T-helper 17 cell (primary cell): ENCODE measurements at regions not wholly inside any gene's neighbourhood (a gene's known extent, or its start where the extent isn't known, plus 50 kb on each side); places are given as distances from the start of the nearest gene placed in this dataset.

Source experiments
- ATAC-seq: fragments of 150-1000 bp; cut with Tn5 transposase; 2 replicates; pipeline ENCODE4 v1.10.0; 2021; ENCODE audit warnings: mild to moderate bottlenecking, moderate library complexity
- DNase-seq, 3 donors: peaks; one replicate each; pipeline versions ENCODE4 v3.0.0 to v3.0.0-alpha.2; 2020 to 2021
- H3K9me3 ChIP-seq: one replicate; pipeline ENCODE4 v1.7.0; 2013; ENCODE audit warnings: low read length, mild to moderate bottlenecking; ENCODE audit not compliant: control insufficient read depth, poor library complexity, severe bottlenecking
- H3K27ac Mint-ChIP-seq: one replicate; pipeline ENCODE4 v1.8.0; 2022; ENCODE audit warnings: mild to moderate bottlenecking, moderate library complexity, mixed read lengths
- H3K27me3 Mint-ChIP-seq: one replicate; pipeline ENCODE4 v1.8.0; 2022; ENCODE audit warnings: mixed read lengths
- H3K36me3 Mint-ChIP-seq: one replicate; pipeline ENCODE4 v1.8.0; 2022; ENCODE audit warnings: low read depth, mixed read lengths
- H3K4me1 Mint-ChIP-seq: one replicate; pipeline ENCODE4 v1.8.0; 2022; ENCODE audit warnings: mild to moderate bottlenecking, mixed read lengths
- H3K4me3 Mint-ChIP-seq: one replicate; pipeline ENCODE4 v1.8.0; 2022; ENCODE audit warnings: mild to moderate bottlenecking, moderate library complexity, mixed read lengths

- Mint-ChIP-seq H3K36me3 (peaks cover 2% of the 10 kb centered on the region), H3K27ac (no peak overlapping the region), H3K4me3 (no peak overlapping the region), H3K4me1 (no peaks in the 10 kb centered on the region), H3K27me3 (peaks cover 14% of the 10 kb centered on the region)
- no peak for ATAC-seq
- no peaks in the 10 kb centered on the region for H3K9me3 ChIP-seq
- DNase-seq, result no peak
These were observed 138.0 kb upstream of the CRY1 start for GRCh38 chr12:107231303-107231702.

- no peak overlapping the region for H3K4me3 Mint-ChIP-seq
- no peak for DNase-seq
- H3K4me1 Mint-ChIP-seq, result peaks cover 4% of the 10 kb centered on the region
- no peaks in the 10 kb centered on the region for H3K9me3 ChIP-seq
- ATAC-seq, result no peak
- H3K27ac Mint-ChIP-seq, result no peak overlapping the region
- H3K36me3 Mint-ChIP-seq, result peaks cover 2% of the 10 kb centered on the region
- peaks cover 14% of the 10 kb centered on the region for H3K27me3 Mint-ChIP-seq
These were observed 140.2 kb upstream of the CRY1 start for GRCh38 chr12:107233551-107233950.

DNA sequence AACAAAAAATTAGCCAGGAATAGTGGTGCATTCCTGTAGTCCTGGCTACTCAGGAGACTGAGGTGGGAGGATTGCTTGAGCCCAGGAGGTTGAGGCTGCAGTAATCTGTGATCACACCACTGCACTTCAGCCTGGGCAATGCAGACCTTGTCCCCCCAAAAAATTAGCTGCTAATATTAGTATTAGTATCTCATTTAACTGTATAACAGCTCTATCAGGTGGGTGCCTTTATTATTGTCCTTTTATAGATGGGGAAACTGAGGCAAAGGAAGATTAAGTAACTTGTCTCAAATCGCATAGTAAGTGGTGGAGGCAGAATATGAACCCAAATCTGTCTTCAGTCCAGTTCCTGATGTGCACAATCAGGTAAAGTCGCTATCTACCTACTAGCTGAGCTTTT lies 142.3 kb upstream of the CRY1 start:
- Mint-ChIP-seq H3K27ac (no peak overlapping the region), H3K36me3 (peaks cover 2% of the 10 kb centered on the region), H3K4me3 (no peak overlapping the region), H3K27me3 (peaks cover 31% of the 10 kb centered on the region), H3K4me1 (peaks cover 4% of the 10 kb centered on the region)
- H3K9me3 ChIP-seq, result no peaks in the 10 kb centered on the region
- no peak for ATAC-seq
- no peak for DNase-seq

DNA sequence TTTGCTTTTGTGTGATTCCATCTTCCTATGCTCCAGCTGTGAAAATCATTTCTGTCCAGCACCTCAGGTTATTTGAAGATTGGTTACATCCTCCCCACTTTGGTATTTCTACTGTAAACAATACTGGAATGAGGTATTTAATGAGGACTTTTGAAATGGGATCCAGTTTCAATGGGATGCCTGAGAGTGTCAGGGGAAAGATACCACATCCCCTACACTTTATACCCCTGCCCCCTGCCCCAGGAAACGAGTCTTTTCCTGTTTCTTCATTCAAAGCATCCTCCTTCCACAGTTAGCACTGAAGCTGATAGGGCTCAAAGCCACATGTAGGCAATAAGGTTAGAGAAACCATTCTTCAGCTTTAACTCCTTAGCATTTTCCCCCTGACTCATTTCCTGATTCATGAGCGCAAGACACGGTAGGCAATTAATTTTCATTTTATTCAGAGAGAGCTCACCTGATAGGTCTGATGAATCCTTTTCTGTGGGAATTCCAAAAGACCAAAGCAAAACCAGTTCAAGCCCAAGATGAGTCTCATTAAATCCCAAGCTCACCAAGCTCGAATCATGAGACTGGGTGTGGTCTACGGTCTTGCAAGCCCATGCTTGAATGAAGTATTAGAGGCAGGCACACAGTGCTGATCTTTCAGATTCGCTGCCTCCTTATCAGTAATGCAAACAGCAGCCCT lies 143.6 kb upstream of the CRY1 start:
- H3K4me3 Mint-ChIP-seq, result no peak overlapping the region
- no peaks in the 10 kb centered on the region for H3K9me3 ChIP-seq
- H3K27me3 Mint-ChIP-seq, result peaks cover 40% of the 10 kb centered on the region
- H3K27ac Mint-ChIP-seq, result no peak overlapping the region
- no peak for DNase-seq
- peaks cover 2% of the 10 kb centered on the region for H3K36me3 Mint-ChIP-seq
- ATAC-seq, result no peak
- peaks cover 4% of the 10 kb centered on the region for H3K4me1 Mint-ChIP-seq

GRCh38 chr12:107238296-107238695 lies 144.9 kb upstream of the CRY1 start:
- Mint-ChIP-seq H3K36me3 (peaks cover 2% of the 10 kb centered on the region), H3K27me3 (peaks cover 52% of the 10 kb centered on the region), H3K4me3 (no peak overlapping the region), H3K4me1 (peaks cover 4% of the 10 kb centered on the region), H3K27ac (no peak overlapping the region)
- ATAC-seq, result no peak
- H3K9me3 ChIP-seq, result no peaks in the 10 kb centered on the region
- no peak for DNase-seq

GRCh38 chr12:107241411-107241810 lies 148.1 kb upstream of the CRY1 start:
- no peak overlapping the region for H3K4me3 Mint-ChIP-seq
- H3K4me1 Mint-ChIP-seq, result peaks cover 4% of the 10 kb centered on the region
- no peaks in the 10 kb centered on the region for H3K9me3 ChIP-seq
- no peak for DNase-seq
- no peak overlapping the region for H3K27ac Mint-ChIP-seq
- peaks cover 64% of the 10 kb centered on the region for H3K27me3 Mint-ChIP-seq
- ATAC-seq, result no peak
- no peaks in the 10 kb centered on the region for H3K36me3 Mint-ChIP-seq

DNA sequence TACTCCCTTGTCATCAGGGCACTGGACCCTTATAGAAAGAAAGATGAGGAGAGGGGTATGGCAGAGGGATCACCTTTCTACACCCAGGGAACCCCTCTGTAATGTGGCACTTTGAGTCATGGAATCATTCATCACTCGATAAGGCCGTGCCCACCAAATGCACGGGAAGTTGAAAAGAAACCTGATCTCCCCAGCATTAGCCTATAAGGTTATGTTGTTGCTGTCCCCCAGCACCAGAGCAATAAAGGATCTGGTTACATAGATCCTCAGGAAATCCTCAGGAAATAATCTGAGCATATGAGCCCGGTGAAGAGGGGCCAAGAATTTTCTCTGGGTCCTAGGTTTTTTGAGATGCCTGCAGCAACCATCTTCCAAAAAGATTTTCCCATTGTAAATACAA lies 148.8 kb upstream of the CRY1 start:
- DNase-seq (no peak), ATAC-seq (no peak)
- peaks cover 67% of the 10 kb centered on the region for H3K27me3 Mint-ChIP-seq
- H3K4me1 Mint-ChIP-seq, result no peaks in the 10 kb centered on the region
- H3K9me3 ChIP-seq, result no peaks in the 10 kb centered on the region
- no peak overlapping the region for H3K4me3 Mint-ChIP-seq
- no peaks in the 10 kb centered on the region for H3K36me3 Mint-ChIP-seq
- H3K27ac Mint-ChIP-seq, result no peak overlapping the region

DNA sequence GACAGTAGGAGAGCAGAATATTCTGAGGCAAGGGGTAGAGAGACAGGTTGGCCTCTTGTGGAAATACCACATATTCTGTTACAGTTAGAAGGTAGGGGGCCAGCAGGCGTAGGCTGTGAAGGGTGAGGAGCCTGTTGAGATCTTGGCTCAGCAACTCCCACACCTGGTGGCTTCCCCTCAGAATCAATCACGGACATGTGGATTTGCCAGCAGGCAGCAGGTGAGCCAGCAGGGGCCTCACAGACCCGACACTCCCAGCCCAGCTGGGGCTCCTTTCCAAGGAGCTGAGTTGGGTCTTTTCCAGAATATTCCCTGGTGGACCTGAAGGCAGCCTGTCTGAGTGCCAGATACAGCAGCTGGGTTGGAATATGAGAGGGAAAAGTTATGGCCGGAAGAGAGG lies 150.0 kb upstream of the CRY1 start:
- no peaks in the 10 kb centered on the region for H3K9me3 ChIP-seq
- Mint-ChIP-seq H3K27me3 (peaks cover 67% of the 10 kb centered on the region), H3K36me3 (no peaks in the 10 kb centered on the region), H3K4me3 (no peak overlapping the region), H3K4me1 (no peaks in the 10 kb centered on the region), H3K27ac (no peak overlapping the region)
- DNase-seq (no peak), ATAC-seq (no peak)

DNA sequence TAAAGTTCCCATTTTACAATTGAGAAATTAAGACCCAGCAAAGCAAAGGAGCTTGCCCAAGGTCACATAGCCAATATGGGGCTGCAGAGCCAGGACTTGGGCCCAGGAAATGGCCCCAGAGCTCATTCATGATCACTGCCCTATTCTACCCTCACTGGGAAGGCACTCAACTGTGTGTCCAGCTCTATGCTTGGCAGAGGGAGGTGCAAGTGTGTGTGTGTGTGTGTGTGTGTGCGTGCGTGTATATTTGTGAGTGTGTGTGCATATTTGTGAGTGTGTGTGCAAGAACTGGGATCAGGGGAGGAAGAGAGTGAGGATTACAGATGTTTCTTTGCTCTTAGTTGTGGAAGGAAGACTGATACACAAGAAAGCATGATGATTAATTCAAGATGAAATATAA lies 151.2 kb upstream of the CRY1 start:
- Mint-ChIP-seq H3K4me1 (no peaks in the 10 kb centered on the region), H3K27ac (no peak overlapping the region), H3K4me3 (no peak overlapping the region), H3K27me3 (peaks cover 60% of the 10 kb centered on the region), H3K36me3 (no peaks in the 10 kb centered on the region)
- no peak for DNase-seq
- no peaks in the 10 kb centered on the region for H3K9me3 ChIP-seq
- ATAC-seq, result no peak

DNA sequence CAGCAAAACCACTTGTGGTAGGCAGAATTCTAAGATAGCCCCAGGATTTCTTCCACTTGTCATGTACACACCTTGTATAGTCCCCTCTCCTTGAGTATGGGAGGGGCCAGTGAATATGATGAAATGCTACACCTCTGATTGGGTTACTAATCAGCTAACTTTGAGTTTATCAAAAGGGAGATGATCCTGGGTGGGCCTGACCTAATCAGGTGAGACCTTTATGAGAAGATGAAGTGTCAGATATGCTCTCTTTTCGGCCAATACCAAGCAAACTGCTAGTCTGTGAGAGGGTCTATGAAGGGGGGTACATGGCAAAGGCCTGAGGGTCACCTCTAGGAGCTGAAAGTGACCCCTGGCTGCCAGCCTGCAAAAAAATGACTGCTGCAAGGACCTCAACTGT lies 154.3 kb upstream of the CRY1 start:
- ATAC-seq (no peak), DNase-seq (no peak)
- Mint-ChIP-seq H3K36me3 (no peaks in the 10 kb centered on the region), H3K27ac (no peak overlapping the region), H3K4me3 (no peak overlapping the region), H3K4me1 (no peaks in the 10 kb centered on the region), H3K27me3 (peaks cover 35% of the 10 kb centered on the region)
- H3K9me3 ChIP-seq, result no peaks in the 10 kb centered on the region

GRCh38 chr12:107248187-107248586 lies 154.8 kb upstream of the CRY1 start:
- DNase-seq, result no peak
- no peaks in the 10 kb centered on the region for H3K9me3 ChIP-seq
- Mint-ChIP-seq H3K36me3 (no peaks in the 10 kb centered on the region), H3K27me3 (peaks cover 30% of the 10 kb centered on the region), H3K27ac (no peak overlapping the region), H3K4me1 (no peaks in the 10 kb centered on the region), H3K4me3 (no peak overlapping the region)
- no peak for ATAC-seq

DNA sequence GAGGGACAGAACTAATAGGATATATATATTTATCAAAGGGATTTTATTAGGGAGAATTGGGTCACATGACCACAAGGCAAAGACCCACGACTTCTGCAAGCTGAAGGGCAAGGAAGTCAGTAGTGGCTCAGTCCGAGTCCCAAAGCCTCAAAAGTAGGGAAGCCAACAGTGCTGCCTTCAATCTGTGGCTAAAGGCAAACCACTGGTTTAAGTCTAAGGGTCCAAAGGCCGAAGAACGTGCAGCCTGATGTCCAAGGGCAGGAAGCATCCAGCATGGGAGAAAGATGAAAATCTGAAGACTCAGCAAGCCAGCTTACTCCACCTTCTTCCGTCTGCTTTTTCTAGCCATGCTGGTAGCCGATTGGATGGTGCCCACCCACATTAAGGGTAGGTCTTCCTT lies 157.9 kb upstream of the CRY1 start:
- H3K36me3 Mint-ChIP-seq, result no peaks in the 10 kb centered on the region
- H3K9me3 ChIP-seq, result no peaks in the 10 kb centered on the region
- H3K4me1 Mint-ChIP-seq, result no peaks in the 10 kb centered on the region
- DNase-seq (no peak), ATAC-seq (no peak)
- H3K27me3 Mint-ChIP-seq, result peaks cover 4% of the 10 kb centered on the region
- no peak overlapping the region for H3K4me3 Mint-ChIP-seq
- H3K27ac Mint-ChIP-seq, result no peak overlapping the region

GRCh38 chr12:107253361-107253760 lies 160.0 kb upstream of the CRY1 start:
- no peaks in the 10 kb centered on the region for H3K9me3 ChIP-seq
- Mint-ChIP-seq H3K4me3 (no peak overlapping the region), H3K27ac (no peak overlapping the region), H3K36me3 (no peaks in the 10 kb centered on the region), H3K27me3 (no peaks in the 10 kb centered on the region), H3K4me1 (no peaks in the 10 kb centered on the region)
- ATAC-seq (no peak), DNase-seq (no peak)

DNA sequence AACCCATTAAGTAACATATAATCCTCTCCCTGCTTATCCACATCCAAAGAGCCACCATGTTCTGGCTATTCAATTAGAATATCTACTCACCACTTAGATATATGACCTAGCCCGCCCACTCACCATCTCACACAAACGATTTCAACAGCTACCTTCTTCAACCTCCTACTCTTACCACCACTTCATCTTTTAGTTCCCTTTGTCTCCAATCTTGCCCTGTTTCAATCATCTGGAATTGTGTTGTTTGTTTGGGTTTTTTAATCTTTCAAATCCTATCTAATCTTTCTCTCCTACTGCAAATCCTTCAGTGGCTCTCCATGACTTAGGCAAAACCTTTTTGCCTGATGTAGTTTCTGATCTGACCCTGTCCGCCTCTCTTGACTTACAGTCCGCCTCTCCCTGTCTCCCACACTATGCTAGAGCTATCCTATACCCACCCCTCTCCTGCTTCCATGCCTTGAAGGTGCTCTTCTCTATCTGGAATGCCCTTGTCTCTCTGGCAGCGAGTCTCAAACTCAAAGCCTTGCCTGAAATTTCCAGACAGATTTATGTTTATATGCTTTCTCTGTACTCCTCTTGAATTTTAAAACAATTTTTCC lies 161.0 kb upstream of the CRY1 start:
- DNase-seq (no peak), ATAC-seq (no peak)
- H3K4me1 Mint-ChIP-seq, result no peaks in the 10 kb centered on the region
- H3K4me3 Mint-ChIP-seq, result no peak overlapping the region
- no peaks in the 10 kb centered on the region for H3K9me3 ChIP-seq
- H3K27me3 Mint-ChIP-seq, result no peaks in the 10 kb centered on the region
- no peaks in the 10 kb centered on the region for H3K36me3 Mint-ChIP-seq
- no peak overlapping the region for H3K27ac Mint-ChIP-seq
